ENCODE measurements at regions not wholly inside any gene's neighbourhood (a gene's known extent, or its start where the extent isn't known, plus 50 kb on each side); places are given as distances from the start of the nearest gene placed in this dataset.

DNA sequence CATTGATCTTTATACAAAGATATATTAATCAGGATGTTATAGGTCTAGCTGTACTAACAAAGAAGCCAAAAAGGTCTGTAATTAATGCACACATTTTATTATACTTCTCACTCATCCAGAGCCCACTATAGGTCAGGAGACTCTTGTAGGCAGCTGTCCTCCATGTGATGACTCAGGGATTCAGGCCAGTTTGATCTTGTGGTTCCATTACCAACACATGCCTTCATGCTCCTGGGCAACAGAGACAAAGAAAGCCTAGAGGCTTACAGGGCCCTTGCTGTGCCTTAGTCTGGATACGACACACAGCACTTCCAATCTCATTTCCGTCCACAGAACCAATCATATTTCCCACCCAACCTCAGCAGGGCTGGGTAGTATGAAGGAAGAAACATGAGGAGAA is 150.3 kb upstream of the NCAM1 start:
- TF ChIP-seq POLR2A (IDR thresholded peaks at IDR 0.05) (no peak), EP300 (IDR thresholded peaks at IDR 0.05; ENCODE audit: low read depth) (no peak), POLR2AphosphoS5 (IDR thresholded peaks at IDR 0.05) (no peak)
- TF ChIP-seq, protein P1, sequence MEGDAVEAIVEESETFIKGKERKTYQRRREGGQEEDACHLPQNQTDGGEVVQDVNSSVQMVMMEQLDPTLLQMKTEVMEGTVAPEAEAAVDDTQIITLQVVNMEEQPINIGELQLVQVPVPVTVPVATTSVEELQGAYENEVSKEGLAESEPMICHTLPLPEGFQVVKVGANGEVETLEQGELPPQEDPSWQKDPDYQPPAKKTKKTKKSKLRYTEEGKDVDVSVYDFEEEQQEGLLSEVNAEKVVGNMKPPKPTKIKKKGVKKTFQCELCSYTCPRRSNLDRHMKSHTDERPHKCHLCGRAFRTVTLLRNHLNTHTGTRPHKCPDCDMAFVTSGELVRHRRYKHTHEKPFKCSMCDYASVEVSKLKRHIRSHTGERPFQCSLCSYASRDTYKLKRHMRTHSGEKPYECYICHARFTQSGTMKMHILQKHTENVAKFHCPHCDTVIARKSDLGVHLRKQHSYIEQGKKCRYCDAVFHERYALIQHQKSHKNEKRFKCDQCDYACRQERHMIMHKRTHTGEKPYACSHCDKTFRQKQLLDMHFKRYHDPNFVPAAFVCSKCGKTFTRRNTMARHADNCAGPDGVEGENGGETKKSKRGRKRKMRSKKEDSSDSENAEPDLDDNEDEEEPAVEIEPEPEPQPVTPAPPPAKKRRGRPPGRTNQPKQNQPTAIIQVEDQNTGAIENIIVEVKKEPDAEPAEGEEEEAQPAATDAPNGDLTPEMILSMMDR (IDR thresholded peaks at IDR 0.05), result no peak
- H3K4me3 ChIP-seq, result no peak overlapping the region
- no peaks in the 10 kb centered on the region for H3K36me3 ChIP-seq
- in situ Hi-C loops (cut with MboI; ENCODE audit: low pct_ligation_motif_present in 1 of 4, low pct_unique_long_range_greater_than_20kb in 1 of 4, low sequenced_read_pairs in 3 of 4) (no loop called here), intact Hi-C loops (cut with DNase I; ENCODE audit: low total_unique reads) (no loop called here)
- H3K9me3 ChIP-seq, result no peaks in the 10 kb centered on the region
- 42 to 95% methylated on average over 2 of the region's 2 CpGs for WGBS, 2 donors (ENCODE audit: low coverage in 1 of 2)
- H3K27me3 ChIP-seq, result no peaks in the 10 kb centered on the region
- H3K4me1 ChIP-seq, result peaks cover 0 to 9% (median 2%) of the 10 kb centered on the region in 4 donors
- DNase-seq, result no peak
- no peak overlapping the region for H3K27ac ChIP-seq

DNA sequence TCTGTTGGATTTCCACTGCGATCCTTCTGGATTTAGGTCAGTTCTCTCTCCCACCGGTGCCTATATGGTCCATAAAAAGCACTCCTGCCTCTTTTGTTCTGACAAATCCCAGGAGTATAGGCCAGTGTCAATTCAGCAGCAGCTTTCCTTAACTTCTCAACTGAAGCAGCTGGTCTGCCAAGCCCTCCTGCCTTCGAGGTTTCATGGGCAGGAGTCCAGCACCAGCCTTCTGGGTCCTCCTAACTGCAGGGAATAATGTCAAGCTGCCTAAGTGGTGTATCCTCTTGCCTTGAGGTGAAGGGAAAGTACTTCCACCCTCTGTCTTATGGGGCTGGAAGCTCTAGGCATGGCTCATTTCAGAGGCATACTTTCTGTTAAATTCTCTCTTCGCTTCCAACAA is 149.4 kb upstream of the NCAM1 start:
- Histone ChIP-seq H3K9me3 (no peaks in the 10 kb centered on the region), H3K4me3 (no peak overlapping the region), H3K27me3 (no peaks in the 10 kb centered on the region), H3K36me3 (no peaks in the 10 kb centered on the region), H3K27ac (no peak overlapping the region), H3K4me1 (peaks cover 0 to 9% (median 2%) of the 10 kb centered on the region in 4 donors)
- WGBS, 2 donors (ENCODE audit: low coverage in 1 of 2), result 79 to 100% methylated on average over 1 to 4 of the region's 4 CpGs
- intact Hi-C loops (cut with DNase I; ENCODE audit: low total_unique reads) (no loop called here), in situ Hi-C loops (cut with MboI; ENCODE audit: low pct_ligation_motif_present in 1 of 4, low pct_unique_long_range_greater_than_20kb in 1 of 4, low sequenced_read_pairs in 3 of 4) (no loop called here)
- TF ChIP-seq, protein P1 (IDR thresholded peaks at IDR 0.05), result no peak
- TF ChIP-seq POLR2AphosphoS5 (IDR thresholded peaks at IDR 0.05), result no peak
- TF ChIP-seq EP300 (IDR thresholded peaks at IDR 0.05; ENCODE audit: low read depth), result no peak
- TF ChIP-seq POLR2A (IDR thresholded peaks at IDR 0.05), result no peak
- DNase-seq, result no peak

DNA sequence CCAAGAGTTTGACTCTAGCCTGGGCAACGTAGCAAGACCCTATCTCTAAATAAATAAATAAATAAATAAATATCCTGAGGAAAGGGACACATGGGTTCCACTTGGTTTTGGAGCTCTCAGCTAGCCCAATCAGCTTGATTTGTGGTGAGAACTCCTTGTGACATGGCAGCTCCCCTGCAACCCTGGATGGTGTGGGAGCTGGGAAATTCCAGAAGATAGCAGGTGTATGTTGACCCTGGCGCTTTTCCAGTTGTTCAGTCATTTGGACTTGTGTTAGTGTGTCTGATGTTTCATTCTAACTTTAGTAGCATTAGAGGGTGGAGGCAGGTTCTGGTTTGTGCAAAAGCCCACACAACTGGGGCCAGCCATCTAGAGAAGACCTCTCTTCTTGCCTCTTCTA is 148.5 kb upstream of the NCAM1 start:
- intact Hi-C loops (cut with DNase I; ENCODE audit: low total_unique reads), result no loop called here
- no peak overlapping the region for H3K4me3 ChIP-seq
- in situ Hi-C loops (cut with MboI; ENCODE audit: low pct_ligation_motif_present in 1 of 4, low pct_unique_long_range_greater_than_20kb in 1 of 4, low sequenced_read_pairs in 3 of 4), result no loop called here
- H3K27ac ChIP-seq, result no peak overlapping the region
- peaks cover 0 to 9% (median 2%) of the 10 kb centered on the region in 4 donors for H3K4me1 ChIP-seq
- 29 to 50% methylated on average over 2 of the region's 2 CpGs for WGBS, 2 donors (ENCODE audit: low coverage in 1 of 2)
- no peaks in the 10 kb centered on the region for H3K27me3 ChIP-seq
- TF ChIP-seq EP300 (IDR thresholded peaks at IDR 0.05; ENCODE audit: low read depth) (no peak), POLR2A (IDR thresholded peaks at IDR 0.05) (no peak), POLR2AphosphoS5 (IDR thresholded peaks at IDR 0.05) (no peak)
- TF ChIP-seq, protein P1 (IDR thresholded peaks at IDR 0.05), result no peak
- DNase-seq, result no peak
- H3K36me3 ChIP-seq, result no peaks in the 10 kb centered on the region
- H3K9me3 ChIP-seq, result no peaks in the 10 kb centered on the region

DNA sequence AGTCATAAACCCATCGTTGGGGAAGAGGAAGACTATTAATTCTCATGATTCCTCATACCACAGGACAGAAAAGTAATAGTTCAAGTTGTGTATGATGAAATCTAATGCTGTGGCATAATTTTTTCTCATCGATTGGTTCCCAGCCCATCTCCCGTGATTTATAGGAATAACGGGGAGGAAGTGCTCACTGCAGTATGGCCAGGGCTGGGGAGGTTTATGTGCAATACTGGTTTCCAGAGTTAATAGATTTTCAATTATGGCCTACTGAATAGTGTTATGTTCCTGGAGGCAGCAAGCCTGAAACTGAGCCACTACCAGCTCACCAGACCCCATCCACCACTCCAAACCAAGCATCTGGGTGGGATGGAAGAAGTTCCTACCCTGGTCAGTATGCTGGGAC is 147.1 kb upstream of the NCAM1 start:
- H3K4me3 ChIP-seq, result no peak overlapping the region
- in situ Hi-C loops (cut with MboI; ENCODE audit: low pct_ligation_motif_present in 1 of 4, low pct_unique_long_range_greater_than_20kb in 1 of 4, low sequenced_read_pairs in 3 of 4) (no loop called here), intact Hi-C loops (cut with DNase I; ENCODE audit: low total_unique reads) (no loop called here)
- peaks cover 0 to 7% (median 2%) of the 10 kb centered on the region in 4 donors for H3K4me1 ChIP-seq
- H3K36me3 ChIP-seq, result no peaks in the 10 kb centered on the region
- TF ChIP-seq EP300 (IDR thresholded peaks at IDR 0.05; ENCODE audit: low read depth), result no peak
- TF ChIP-seq, protein P1 (IDR thresholded peaks at IDR 0.05), result no peak
- no peak for TF ChIP-seq POLR2A (IDR thresholded peaks at IDR 0.05)
- TF ChIP-seq POLR2AphosphoS5 (IDR thresholded peaks at IDR 0.05), result no peak
- WGBS, 2 donors (ENCODE audit: low coverage in 1 of 2), result 80 to 83% methylated on average over 1 to 4 of the region's 4 CpGs
- no peaks in the 10 kb centered on the region for H3K27me3 ChIP-seq
- DNase-seq, result no peak
- no peak overlapping the region for H3K27ac ChIP-seq
- no peaks in the 10 kb centered on the region for H3K9me3 ChIP-seq

Measured in transverse colon (tissue), 4 donors.